HG02938 (cell line): ENCODE measurements at regions not wholly inside any gene's neighbourhood (a gene's known extent, or its start where the extent isn't known, plus 50 kb on each side); places are given as distances from the start of the nearest gene placed in this dataset.

Experiments
- ATAC-seq: cut with Tn5 transposase; IDR thresholded peaks from one replicate; pipeline ENCODE4 v1.9.1; 2021; ENCODE audit warnings: mild to moderate bottlenecking, moderate library complexity; ENCODE audit not compliant: unreplicated experiment

DNA sequence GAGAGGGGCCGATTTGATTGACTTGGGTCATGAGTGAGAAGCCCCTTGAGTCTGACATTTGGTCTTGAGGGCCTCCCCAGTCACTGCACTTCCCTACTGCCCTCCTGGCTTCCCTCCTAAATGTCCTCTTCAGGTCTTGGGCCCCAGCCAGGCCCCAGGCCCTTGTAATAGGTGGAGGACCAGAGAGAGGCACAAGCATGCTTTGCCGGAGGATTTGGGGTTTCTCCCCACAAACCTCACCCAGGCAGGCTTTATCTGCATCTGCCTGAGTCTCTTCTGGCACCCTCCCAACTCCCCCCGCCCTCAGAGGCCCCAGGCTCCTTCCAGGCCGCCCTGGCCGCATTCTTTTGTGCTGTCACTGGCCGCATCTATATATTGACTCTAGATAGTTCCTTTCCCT lies 270.7 kb downstream of the HAUS1 start:
- no peak for ATAC-seq

DNA sequence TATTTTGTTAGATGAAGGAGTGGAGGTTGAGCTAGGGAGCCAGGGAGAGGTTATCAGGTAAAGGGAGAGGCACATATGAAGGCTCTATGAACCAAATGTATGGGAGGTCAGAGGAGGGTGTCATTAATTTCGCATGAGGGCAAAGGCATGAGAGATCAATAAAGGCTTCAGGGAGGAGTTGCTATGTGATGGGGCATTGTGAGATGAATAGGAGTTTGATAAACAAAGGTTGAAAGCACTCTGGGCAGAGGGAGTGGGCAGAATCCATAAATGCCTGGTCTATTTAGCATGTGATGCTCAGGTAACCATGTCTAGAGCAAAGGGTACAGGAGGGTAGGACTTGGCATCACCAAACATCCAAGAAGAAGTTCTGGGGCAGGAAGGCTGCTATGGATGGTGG lies 273.4 kb downstream of the HAUS1 start:
- no peak for ATAC-seq

DNA sequence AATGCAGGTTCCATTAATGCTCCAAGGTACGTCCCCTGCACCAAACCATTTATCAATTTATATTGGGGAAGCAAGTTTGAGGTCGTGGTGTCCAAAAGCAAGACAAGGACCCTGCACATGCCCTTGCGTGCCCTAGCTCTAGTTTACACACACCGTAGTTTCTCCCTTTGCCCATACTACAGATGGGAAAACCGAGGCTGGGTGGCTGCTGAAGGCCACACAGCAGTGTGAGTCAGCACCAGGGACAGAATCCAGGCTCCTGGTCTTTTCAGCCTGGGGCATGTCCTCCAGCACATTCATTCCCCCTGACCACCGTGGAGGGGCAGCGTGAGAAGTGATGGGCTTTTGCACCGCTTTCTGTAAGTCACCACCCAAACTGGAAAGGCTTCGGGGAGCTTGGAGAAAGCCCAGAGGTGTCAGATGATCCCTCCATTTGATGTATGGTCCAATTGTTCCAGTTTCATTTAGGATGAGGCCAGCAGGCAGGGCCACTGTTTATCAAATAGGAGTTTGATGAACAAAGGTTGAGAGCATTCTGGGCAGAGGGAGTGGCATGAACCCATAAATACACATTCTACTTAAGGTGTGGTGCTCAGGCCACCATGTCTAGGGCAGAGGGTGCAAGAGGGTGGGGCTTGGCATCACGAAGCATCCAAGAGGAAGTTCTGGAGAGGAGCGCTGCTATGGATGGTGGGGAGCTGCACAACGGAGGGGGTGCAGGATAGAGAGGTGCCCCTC lies 274.1 kb downstream of the HAUS1 start:
- ATAC-seq: no peak

DNA sequence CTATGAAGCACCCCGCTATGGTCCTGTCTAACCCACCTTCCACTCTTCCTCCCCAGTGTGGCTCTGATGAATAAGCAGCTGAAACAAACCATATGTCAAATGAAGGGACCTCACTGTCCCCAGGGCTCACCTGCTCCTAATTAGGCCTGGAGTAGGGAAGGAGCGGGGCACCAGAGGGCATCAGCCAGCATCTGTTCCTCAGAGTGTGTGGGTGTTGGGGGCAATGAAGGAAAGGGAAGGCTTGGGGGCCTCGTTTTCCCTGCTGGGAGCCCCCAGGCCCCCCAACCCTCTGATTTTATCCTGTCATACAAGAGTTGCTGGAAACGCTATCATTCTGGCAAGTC lies 274.7 kb downstream of the HAUS1 start:
- ATAC-seq: no peak

DNA sequence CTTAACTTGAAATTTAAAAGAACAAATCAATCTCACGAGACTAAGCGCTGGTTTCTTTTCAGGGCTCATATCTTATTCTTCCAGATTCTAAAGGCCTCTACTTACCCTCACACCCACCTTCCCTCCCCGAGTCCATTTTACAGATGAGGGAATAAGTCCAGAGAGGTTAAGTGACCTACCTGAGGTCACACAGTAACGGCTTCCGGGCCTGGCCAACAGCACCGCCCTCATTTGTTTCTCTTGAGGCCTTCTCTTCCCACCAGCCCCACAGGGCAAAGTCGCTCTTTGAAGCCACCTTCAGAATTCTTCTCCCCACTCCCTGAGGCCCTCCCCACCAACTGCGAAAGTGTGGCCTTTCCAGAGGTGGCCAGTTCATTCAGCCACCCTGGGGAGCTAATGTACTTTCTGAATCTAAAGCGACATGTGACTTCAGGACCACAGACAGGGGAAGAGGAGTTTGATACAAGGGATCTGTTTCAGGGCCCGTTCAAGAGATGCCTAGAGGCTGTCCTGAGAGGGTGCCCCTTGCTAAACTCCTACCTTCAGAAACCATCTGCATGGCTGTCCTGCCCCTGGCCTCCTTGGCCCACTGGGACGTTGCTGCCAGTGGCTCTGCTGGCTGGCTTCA lies 275.3 kb downstream of the HAUS1 start:
- no peak for ATAC-seq

DNA sequence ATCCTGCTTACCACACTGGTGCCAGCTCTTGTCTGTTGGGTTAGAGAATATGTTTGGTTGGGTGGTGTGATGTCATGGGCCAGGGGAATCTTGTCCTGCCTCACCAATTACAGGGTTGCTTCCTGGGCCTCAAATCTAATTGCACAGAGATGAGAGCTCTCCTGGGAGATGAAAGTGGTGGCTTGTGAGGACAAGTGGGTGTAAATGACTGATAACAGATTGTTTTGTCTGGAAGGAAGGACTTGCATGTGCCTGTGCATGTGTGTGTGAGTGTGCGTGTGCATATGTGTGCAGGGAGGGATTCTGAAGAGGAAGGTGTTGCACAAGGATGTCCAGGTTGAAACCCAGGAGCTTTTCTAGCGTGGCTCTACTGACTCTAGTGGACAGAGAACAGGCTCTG lies 271.9 kb downstream of the LOXHD1 start:
- ATAC-seq: no peak

DNA sequence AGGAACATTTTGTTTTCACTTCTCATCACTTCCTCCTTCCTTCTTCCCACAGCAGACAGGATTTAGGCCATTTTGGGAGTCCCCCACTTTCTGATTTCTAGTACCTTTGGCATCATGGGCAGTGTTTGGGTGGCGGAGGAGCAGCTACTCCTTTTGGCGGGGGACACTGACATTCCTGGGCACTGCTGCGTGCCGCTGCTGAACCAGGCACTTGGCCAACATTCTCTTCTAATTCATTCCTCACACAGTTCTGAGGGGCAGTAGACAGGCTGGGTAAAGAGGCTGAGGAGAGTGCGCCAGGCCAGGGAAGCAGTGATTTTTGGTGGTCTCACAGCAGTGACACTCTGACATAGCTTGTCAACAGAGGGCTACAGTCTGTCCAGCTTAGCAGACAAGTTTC lies 270.2 kb downstream of the LOXHD1 start:
- ATAC-seq: no peak

DNA sequence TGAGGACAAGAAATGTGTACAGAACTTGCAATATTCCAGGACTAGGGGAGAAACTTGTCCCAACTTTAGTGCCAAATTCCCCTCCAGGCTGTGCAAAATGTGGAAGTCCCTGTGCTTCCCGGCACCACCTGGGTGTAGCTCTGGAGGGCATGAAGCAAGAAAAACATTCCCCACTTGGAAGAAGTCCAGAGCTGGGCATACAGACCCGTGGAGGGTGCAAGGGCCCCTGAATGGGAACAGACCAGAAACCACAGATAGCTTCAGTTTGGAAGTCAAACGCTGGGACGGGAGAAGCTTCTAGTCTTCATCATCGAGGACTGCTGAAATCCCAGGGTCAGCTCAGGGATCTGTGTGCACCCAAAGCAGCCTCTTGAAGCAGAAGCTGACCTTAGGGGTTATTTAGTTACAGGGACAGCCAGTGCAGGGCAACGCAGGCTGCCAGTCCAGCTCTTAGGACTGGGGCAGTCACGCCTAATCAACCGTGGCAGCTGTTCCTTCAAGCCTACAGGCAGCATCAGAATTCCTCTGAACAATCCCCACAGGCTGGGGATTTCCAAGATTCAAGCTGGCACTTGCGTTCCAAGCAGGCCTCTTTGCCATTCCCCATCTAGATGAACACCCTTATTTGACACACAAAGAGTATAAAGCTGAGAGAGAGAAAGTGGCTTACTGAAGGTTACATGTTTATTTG lies 269.4 kb downstream of the LOXHD1 start:
- ATAC-seq: no peak

DNA sequence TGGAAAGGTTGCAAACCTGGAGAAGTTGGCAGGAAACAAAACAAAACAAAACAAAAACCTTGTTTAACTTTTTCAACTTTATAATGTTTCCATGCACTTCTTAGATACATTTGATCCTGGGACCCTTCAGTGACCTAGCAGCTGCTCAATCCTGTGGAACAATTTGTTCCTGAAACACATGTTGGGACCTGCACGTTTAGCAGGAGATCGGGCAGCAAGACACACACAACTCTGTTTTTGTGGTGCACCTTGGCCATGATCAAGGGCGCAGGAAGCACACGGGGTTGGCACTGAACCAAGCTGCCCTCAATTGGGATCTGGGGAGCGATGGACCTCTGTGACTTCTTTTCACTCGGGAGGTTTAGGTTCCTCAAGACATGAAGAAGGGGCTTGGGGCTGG lies 268.7 kb downstream of the LOXHD1 start:
- no peak for ATAC-seq

DNA sequence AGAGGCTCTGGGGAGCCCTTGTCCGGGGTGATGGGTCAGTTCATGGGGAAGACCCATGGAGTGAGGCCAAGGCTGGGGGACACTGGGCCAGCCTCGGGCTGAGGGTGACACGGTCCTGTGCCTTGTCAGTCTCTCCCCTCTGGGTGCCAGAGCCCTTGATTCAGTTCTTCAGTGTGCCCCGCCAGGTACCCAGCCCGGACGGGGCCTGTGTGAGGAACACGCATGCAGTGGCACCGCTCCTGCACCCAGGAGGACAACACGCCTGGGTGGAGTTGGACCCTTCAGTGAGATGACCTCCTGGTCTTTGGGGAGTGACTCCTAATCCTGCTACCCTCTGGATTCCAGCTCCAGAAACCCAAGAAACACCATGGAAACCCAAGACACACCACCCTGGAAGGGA lies 264.4 kb downstream of the LOXHD1 start:
- ATAC-seq: no peak

DNA sequence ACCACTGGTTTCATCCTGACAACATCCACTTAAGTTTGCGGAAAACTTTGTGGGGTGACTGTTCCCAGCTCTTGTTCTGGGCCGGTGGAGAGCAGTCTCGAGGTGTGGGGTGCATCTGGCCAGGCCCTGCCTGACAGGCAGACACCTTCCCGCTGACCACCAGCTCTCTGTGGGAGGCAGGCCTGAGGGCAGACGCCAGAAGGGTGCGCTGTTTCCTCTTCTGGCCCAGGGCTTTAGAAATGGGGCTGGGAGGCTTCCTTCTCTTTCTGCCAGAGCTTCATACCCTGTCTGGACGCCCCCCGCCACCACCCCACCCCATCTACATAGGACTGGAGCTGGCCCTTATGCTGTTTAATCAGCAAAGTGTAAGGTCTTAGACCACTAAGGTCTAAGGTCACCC lies 263.8 kb downstream of the LOXHD1 start:
- no peak for ATAC-seq

DNA sequence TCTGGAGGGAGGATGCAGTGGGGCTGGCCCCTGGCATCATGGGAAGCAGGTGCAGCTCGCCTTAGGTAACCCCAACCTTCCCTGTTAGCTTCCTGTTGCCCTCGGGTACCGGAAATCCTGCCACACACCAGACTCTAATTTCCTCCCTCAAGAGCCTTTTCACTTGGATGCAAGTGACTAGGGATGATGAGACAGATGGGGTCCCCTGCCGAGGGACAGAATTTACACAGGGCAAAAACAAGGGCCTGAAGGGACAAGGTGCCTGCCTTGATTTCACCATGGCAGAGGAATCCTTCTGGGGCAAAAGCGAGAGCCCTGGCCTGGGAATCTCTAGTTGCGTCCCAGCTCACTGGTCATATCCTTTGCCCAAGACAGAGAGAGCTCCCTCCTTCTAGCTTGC lies 263.1 kb downstream of the LOXHD1 start:
- no peak for ATAC-seq

DNA sequence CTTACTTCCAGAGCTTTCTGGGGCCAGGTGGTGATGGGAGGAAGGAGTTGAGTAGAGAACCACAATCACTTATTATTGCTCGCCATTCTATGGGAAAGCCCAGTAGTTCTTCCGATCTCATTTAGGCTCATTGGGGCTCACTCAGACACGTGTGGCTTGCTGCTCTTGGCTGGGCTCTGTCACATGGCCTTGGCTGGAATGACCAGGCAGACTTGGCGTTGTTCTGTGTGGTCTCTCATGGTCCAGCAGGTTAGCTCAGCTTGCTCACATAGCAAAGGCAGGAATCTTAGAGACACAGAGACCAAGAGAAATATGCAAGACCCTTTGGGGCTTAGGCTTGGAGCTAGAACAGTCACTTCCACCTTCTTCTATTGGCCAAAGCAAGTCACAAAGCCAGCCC lies 261.2 kb downstream of the LOXHD1 start:
- ATAC-seq: no peak

DNA sequence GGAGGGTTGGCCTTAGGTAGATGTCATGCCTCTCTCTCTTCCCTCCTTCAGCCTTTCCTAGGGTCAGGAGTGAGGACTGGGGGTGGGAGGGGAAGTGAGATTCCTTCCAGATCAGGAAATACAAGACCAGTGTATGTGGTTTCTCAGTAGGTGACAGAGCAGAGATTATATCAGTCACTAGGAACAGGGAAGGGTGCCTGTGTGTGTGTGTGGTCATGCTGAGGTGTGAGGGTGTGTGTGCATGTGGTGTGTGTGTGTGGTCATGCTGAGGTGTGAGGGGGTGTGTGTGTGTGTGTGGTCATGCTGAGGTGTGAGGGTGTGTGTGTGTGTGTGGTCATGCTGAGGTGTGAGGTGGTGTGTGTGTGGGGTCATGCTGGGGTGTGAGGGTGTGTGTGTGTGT lies 259.8 kb downstream of the LOXHD1 start:
- ATAC-seq: no peak

DNA sequence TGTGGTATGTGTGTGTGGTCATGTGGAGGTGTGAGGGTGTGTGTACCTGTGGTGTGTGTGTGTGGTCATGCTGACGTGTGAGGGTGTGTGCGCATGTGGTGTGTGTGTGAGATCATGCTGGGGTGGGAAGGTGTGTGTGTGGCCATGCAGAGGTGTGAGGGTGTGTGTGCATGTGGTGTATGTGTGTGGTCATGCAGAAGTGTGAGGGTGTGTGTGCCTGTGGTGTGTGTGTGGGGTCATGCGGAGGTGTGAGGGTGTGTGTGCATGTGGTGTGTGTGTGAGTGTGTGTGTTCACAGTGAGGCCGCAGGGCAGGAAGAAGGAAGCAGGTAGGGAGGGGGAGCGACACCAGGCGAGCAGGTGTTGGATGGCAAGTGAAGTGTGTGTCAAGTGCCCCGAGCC lies 259.0 kb downstream of the LOXHD1 start:
- no peak for ATAC-seq

DNA sequence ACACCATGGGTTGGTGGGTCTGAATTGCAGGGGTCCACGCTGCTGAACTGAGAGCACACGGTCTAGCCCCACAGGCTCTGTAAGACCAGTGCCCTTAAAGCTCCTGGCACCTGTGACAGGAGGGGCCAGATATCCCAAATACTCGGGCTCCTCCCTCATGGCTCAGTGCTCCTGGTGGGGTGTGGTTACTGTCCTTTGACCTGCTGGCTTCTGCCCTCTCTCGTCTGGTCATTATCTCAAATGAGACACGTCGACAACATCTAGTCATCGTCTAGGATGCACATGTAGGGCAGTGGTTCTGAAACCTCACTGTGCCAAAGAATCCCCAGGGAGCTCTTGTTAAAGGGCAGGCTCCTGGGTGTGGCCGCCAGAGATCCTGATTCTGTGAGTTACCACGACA lies 258.4 kb downstream of the LOXHD1 start:
- no peak for ATAC-seq

DNA sequence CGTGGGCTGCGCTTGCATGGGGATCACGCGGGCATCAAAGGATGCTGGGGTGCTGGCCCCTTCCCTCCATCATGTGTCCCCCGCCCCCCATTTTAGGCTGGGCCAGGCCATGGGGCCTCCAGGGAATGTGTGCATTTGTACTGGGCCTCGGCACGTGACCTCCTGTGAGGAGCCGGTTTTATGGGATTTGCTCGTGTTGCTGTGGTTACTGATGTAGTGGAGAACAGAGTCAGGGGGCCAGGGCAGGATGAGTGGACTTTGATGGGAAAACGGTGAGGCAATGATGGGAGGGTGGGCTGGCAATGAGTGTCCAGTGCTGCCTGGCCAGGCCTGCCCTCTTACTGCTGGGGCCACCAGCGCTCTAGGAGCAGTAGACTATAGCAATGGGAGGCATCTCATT lies 257.7 kb downstream of the LOXHD1 start:
- ATAC-seq: no peak

DNA sequence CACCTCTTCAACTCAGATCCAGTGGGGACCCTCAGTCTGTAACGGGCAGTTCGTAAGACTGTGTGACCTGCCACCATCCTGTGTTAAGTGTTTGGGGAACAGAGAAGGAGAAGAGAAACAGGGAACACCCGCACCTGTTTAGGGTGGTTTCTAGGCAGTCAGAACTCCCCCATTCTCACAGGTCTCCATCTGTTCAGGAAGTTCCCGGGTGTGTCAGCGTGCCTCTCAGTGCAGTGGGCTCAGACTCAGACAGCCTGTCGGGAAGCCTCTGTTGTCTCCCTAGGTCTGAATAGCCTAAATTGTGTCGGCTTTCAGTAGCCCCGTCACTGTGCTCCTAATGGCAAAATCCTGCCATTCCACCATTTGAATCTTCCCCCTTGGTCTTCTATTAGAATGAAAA lies 256.6 kb downstream of the LOXHD1 start:
- ATAC-seq: no peak

DNA sequence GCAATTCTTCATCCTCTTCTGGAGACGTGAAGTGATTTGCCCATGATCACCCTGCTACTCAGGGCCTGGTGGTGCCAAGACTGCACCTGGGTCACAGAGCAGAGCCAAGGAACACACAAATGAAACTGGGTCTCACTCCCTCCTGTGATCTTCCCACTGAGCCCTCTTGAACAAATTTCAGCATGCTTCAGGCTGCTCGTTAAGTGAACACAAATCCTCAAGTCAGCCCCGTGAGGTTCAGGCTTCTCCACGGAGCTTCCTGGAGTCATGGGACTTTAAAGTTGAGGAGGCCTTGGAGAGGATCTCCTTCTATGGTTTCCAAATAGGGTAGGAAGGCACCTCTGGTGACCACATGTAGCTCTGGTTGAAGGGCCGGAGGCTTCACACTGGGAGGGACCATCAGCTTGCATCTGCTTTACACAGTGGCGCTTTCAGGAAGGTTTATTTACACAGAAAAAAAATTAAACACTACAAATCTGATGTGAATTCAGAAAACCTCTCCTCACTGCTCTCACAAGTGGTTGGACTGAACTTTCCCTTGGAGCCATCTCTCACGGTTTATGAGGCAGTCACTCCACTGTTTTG lies 255.4 kb downstream of the LOXHD1 start:
- no peak for ATAC-seq

DNA sequence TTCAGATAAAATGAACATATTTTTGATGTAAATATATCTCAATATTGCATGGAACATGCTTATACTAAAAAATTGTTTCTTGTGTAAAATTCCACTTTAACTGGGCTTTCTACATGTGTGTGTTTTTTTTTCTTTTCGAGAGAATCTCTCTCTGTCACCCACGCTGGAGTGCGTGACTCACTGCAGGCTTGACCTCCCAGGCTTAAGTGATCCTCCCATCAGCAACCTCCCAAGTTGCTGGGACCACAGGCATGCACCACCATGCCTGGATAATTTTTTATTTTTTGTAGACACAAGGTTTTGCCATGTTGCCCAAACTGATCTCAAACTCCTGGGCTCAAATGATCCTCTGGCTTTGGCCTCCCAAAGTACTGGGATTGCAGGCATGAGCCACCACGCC lies 254.6 kb downstream of the LOXHD1 start:
- no peak for ATAC-seq

DNA sequence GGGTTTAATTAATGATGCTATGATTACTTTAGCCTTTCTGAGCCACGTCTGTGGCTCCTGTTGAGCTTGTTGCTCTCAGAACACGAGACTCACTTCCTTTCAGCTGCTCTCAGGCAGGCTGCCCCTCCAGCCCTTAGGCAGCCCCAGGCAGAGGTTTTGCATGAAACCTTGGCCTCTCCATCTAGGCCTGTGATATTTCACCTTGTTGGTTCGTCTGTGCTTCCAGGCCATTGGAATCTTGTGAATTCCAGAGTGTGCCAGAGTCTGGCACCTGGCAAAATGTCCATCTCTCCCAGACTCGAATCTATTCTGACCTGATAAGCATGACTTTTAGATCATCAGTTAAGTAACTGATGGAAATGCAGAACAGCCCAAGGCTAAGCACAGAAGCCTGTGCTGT lies 254.1 kb downstream of the LOXHD1 start:
- ATAC-seq: no peak
